WTC11 (cell line): ENCODE measurements at regions not wholly inside any gene's neighbourhood (a gene's known extent, or its start where the extent isn't known, plus 50 kb on each side); places are given as distances from the start of the nearest gene placed in this dataset.

Source experiments
- ATAC-seq: fragments of 200-7000 bp; cut with Tn5 transposase; 2 replicates; pipeline ENCODE4 v1.10.0; 2021; ENCODE audit warnings: mild to moderate bottlenecking, moderate library complexity
- CTCF ChIA-PET: fragments of 300-600 bp; sonication (Branson Sonifier 250); formaldehyde crosslinking; loops from one replicate; lab custom pipeline; 2021; ENCODE audit warnings: antibody characterized with exemption; lab: Charles Lee
- POLR2A ChIA-PET: fragments of 350-600 bp; sonication (Branson Sonifier 250); formaldehyde crosslinking; loops from one replicate; lab custom pipeline; 2021; ENCODE audit warnings: antibody characterized with exemption; lab: Charles Lee
- DNase-seq: peaks from one replicate; pipeline ENCODE4 v3.0.0; 2021; ENCODE audit warnings: low spot score
- H3K27ac Mint-ChIP-seq: 2 replicates; pipeline ENCODE4 v1.8.0; 2021; ENCODE audit warnings: mixed read lengths
- H3K27me3 Mint-ChIP-seq: 2 replicates; pipeline ENCODE4 v1.8.0; 2021; ENCODE audit warnings: low read depth, mild to moderate bottlenecking, moderate library complexity, mixed read lengths
- H3K36me3 Mint-ChIP-seq: 2 replicates; pipeline ENCODE4 v1.8.0; 2021; ENCODE audit warnings: mixed read lengths
- H3K4me1 Mint-ChIP-seq: 2 replicates; pipeline ENCODE4 v1.8.0; 2022; ENCODE audit warnings: mixed read lengths
- H3K4me3 Mint-ChIP-seq: 2 replicates; pipeline ENCODE4 v1.8.0; 2021; ENCODE audit warnings: mild to moderate bottlenecking, moderate library complexity, mixed read lengths
- H3K9me3 Mint-ChIP-seq: 2 replicates; pipeline ENCODE4 v1.8.0; 2021; ENCODE audit warnings: mixed read lengths
- ATF1 ChIP-seq: sonication (generic); formaldehyde crosslinking; IDR thresholded peaks from 2 replicates; pipeline ENCODE4 v1.8.1; 2023; ENCODE audit warnings: mild to moderate bottlenecking, moderate library complexity, missing genetic modification reagents
- ELF4 ChIP-seq: sonication (generic); formaldehyde crosslinking; IDR thresholded peaks from 2 replicates; pipeline ENCODE4 v1.8.1; 2022; ENCODE audit warnings: low read depth, mild to moderate bottlenecking, moderate library complexity, missing genetic modification reagents
- FOXP1 ChIP-seq: sonication (generic); formaldehyde crosslinking; IDR thresholded peaks from 2 replicates; pipeline ENCODE4 v1.8.0; 2022; ENCODE audit warnings: missing genetic modification reagents, mild to moderate bottlenecking, moderate library complexity, borderline replicate concordance
- HMGA2 ChIP-seq: fragments of 250-450 bp; sonication (Bioruptor Pico); IDR thresholded peaks from 2 replicates; pipeline ENCODE4 v1.4.0; 2021; ENCODE audit warnings: mild to moderate bottlenecking, moderate library complexity
- KAT7 ChIP-seq: sonication (generic); formaldehyde crosslinking; IDR thresholded peaks from 2 replicates; pipeline ENCODE4 v1.8.1; 2023; ENCODE audit warnings: missing genetic modification reagents, mild to moderate bottlenecking, borderline replicate concordance
- SP1 ChIP-seq: sonication (generic); formaldehyde crosslinking; conservative IDR thresholded peaks from 2 replicates; pipeline ENCODE4 v1.8.1; 2022; ENCODE audit warnings: missing genetic modification reagents
- TCF7 ChIP-seq: sonication (generic); formaldehyde crosslinking; IDR thresholded peaks from 2 replicates; pipeline ENCODE4 v1.8.0; 2022; ENCODE audit warnings: mild to moderate bottlenecking, low read depth, missing genetic modification reagents, moderate library complexity
- ZNF121 ChIP-seq: sonication (generic); formaldehyde crosslinking; IDR thresholded peaks from 2 replicates; pipeline ENCODE4 v1.8.0; 2023; ENCODE audit warnings: missing genetic modification reagents
- ZNF232 ChIP-seq: sonication (generic); formaldehyde crosslinking; IDR thresholded peaks from 2 replicates; pipeline ENCODE4 v1.8.0; 2022; ENCODE audit warnings: mild to moderate bottlenecking, missing genetic modification reagents
- ZNF416 ChIP-seq: fragments of 250-450 bp; sonication (Bioruptor Pico); IDR thresholded peaks from 2 replicates; pipeline ENCODE4 v1.9.0; 2021; ENCODE audit warnings: mild to moderate bottlenecking, inconsistent platforms
- ZNF671 ChIP-seq: fragments of 250-450 bp; sonication (Bioruptor Pico); IDR thresholded peaks from 2 replicates; pipeline ENCODE4 v1.8.0; 2021; ENCODE audit warnings: mild to moderate bottlenecking
- TF ChIP-seq, protein P1 (sequence below): fragments of 250-450 bp; sonication (Bioruptor Pico); conservative IDR thresholded peaks from 2 replicates; pipeline ENCODE4 v1.9.0; 2021; ENCODE audit warnings: mild to moderate bottlenecking
- TF ChIP-seq, protein P2 (sequence below): fragments of 250-450 bp; sonication (Bioruptor Pico); IDR thresholded peaks from 2 replicates; pipeline ENCODE4 v1.9.0; 2021; ENCODE audit warnings: moderate library complexity, mild to moderate bottlenecking, inconsistent platforms, borderline replicate concordance
- TF ChIP-seq, protein P3 (sequence below): sonication (generic); formaldehyde crosslinking; IDR thresholded peaks from 2 replicates; pipeline ENCODE4 v1.8.1; 2023; ENCODE audit warnings: mild to moderate bottlenecking, missing genetic modification reagents, borderline replicate concordance
- TF ChIP-seq, protein P4 (sequence below): fragments of 200-600 bp; IDR thresholded peaks from 2 replicates; pipeline ENCODE4 v1.8.0; 2022; ENCODE audit warnings: antibody characterized with exemption
- TF ChIP-seq, protein P5 (sequence below): sonication (generic); formaldehyde crosslinking; IDR thresholded peaks from 2 replicates; pipeline ENCODE4 v1.8.0; 2023; ENCODE audit warnings: missing genetic modification reagents
- TF ChIP-seq, protein P6 (sequence below): sonication (generic); formaldehyde crosslinking; IDR thresholded peaks from 2 replicates; pipeline ENCODE4 v1.8.1; 2023; ENCODE audit warnings: mild to moderate bottlenecking, missing genetic modification reagents, moderate library complexity

DNA sequence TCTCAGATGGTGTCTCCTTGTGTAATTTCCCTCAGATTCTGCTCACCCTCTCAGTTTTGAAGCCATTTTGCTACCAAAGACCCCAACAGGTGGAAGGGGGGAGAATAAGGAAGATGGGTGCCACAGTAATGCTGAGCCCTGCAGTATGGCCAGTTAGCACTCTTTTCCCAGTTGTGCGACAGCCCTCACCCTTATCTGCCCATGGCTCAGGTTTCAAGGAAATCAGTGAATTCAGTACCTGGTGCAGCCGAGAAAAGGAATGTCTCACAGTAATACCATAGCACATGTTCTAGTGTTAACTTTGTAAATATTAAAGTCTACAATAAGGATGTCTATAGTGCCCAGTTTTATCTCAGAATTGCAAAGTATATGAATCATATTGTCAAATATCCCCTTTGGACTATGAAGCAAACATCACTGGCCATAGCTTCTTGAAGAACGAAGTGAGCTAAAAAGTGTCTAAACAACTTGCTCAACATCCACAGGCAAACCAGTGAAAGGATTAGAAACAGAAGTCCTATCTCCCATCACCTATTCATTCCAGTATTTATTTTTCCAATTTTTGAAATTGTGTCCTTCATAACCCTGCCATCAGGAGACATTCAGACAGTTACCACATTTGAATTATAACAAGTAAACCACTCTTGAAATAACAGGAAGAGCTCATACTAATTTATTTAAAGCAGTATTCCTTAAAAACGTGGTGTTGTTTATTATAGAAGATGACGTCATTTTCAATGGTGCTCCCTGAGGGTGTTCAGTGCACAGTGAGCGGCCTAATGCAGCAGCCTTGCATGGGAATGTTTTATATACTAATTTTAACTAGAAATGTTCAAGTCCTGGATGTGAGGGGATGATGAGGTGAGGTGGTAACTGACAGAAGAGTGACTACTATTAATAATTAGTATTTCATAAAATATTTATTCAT lies 366.2 kb downstream of the TFAP2A start:
- no peaks in the 10 kb centered on the region for H3K36me3 Mint-ChIP-seq
- H3K27me3 Mint-ChIP-seq: no peaks in the 10 kb centered on the region
- H3K4me1 Mint-ChIP-seq: no peaks in the 10 kb centered on the region
- POLR2A ChIA-PET: no interaction called here
- no peak overlapping the region for H3K27ac Mint-ChIP-seq
- CTCF ChIA-PET: no interaction called here
- TF ChIP-seq, protein P1, sequence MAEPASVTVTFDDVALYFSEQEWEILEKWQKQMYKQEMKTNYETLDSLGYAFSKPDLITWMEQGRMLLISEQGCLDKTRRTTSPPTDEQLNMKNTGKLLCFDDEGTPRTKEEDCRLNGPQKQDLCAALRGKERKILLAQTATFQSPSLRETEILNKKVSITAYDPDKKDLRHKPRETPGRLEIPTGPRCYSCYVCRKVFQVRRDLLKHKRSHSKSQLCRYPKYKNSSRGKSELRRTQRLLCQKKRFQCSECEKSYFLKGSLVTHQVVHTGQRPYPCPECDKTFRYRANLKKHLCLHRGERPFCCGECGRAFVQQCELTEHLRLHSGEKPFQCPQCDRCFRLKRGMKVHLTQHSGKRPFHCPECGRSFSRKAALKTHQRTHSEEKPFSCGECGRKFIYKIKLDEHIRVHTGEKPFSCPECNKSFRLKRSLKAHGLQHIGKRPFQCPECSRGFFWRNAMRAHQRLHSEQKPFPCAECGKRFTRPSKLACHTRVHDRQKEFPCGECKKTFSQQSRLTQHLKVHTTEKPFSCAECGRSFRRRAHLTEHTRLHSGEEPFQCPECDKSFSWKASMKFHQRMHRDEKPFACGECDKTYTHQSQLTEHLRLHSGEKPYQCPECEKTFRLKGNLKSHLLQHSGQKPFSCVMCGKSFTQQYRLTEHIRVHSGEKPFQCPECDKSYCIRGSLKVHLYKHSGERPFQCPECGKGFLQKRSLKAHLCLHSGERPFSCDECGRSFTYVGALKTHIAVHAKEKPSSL (CRISPR knock-in tag): no peak
- TF ChIP-seq, protein P2, sequence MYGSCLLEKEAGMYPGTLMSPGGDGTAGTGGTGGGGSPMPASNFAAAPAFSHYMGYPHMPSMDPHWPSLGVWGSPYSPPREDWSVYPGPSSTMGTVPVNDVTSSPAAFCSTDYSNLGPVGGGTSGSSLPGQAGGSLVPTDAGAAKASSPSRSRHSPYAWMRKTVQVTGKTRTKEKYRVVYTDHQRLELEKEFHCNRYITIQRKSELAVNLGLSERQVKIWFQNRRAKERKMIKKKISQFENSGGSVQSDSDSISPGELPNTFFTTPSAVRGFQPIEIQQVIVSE: no peak
- TF ChIP-seq ZNF232: no peak
- TF ChIP-seq, protein P3, sequence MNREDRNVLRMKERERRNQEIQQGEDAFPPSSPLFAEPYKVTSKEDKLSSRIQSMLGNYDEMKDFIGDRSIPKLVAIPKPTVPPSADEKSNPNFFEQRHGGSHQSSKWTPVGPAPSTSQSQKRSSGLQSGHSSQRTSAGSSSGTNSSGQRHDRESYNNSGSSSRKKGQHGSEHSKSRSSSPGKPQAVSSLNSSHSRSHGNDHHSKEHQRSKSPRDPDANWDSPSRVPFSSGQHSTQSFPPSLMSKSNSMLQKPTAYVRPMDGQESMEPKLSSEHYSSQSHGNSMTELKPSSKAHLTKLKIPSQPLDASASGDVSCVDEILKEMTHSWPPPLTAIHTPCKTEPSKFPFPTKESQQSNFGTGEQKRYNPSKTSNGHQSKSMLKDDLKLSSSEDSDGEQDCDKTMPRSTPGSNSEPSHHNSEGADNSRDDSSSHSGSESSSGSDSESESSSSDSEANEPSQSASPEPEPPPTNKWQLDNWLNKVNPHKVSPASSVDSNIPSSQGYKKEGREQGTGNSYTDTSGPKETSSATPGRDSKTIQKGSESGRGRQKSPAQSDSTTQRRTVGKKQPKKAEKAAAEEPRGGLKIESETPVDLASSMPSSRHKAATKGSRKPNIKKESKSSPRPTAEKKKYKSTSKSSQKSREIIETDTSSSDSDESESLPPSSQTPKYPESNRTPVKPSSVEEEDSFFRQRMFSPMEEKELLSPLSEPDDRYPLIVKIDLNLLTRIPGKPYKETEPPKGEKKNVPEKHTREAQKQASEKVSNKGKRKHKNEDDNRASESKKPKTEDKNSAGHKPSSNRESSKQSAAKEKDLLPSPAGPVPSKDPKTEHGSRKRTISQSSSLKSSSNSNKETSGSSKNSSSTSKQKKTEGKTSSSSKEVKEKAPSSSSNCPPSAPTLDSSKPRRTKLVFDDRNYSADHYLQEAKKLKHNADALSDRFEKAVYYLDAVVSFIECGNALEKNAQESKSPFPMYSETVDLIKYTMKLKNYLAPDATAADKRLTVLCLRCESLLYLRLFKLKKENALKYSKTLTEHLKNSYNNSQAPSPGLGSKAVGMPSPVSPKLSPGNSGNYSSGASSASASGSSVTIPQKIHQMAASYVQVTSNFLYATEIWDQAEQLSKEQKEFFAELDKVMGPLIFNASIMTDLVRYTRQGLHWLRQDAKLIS (CRISPR knock-in tag): no peak
- no peak for TF ChIP-seq ZNF671
- TF ChIP-seq ZNF416: no peak
- TF ChIP-seq, protein P4, sequence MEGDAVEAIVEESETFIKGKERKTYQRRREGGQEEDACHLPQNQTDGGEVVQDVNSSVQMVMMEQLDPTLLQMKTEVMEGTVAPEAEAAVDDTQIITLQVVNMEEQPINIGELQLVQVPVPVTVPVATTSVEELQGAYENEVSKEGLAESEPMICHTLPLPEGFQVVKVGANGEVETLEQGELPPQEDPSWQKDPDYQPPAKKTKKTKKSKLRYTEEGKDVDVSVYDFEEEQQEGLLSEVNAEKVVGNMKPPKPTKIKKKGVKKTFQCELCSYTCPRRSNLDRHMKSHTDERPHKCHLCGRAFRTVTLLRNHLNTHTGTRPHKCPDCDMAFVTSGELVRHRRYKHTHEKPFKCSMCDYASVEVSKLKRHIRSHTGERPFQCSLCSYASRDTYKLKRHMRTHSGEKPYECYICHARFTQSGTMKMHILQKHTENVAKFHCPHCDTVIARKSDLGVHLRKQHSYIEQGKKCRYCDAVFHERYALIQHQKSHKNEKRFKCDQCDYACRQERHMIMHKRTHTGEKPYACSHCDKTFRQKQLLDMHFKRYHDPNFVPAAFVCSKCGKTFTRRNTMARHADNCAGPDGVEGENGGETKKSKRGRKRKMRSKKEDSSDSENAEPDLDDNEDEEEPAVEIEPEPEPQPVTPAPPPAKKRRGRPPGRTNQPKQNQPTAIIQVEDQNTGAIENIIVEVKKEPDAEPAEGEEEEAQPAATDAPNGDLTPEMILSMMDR: no peak
- no peak for TF ChIP-seq KAT7
- no peak for TF ChIP-seq ZNF121
- TF ChIP-seq, protein P5, sequence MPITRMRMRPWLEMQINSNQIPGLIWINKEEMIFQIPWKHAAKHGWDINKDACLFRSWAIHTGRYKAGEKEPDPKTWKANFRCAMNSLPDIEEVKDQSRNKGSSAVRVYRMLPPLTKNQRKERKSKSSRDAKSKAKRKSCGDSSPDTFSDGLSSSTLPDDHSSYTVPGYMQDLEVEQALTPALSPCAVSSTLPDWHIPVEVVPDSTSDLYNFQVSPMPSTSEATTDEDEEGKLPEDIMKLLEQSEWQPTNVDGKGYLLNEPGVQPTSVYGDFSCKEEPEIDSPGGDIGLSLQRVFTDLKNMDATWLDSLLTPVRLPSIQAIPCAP (CRISPR knock-in tag): no peak
- TF ChIP-seq ELF4 (CRISPR knock-in tag): no peak
- no peak for TF ChIP-seq HMGA2 (CRISPR knock-in tag)
- no peak for TF ChIP-seq ATF1 (CRISPR knock-in tag)
- TF ChIP-seq, protein P6, sequence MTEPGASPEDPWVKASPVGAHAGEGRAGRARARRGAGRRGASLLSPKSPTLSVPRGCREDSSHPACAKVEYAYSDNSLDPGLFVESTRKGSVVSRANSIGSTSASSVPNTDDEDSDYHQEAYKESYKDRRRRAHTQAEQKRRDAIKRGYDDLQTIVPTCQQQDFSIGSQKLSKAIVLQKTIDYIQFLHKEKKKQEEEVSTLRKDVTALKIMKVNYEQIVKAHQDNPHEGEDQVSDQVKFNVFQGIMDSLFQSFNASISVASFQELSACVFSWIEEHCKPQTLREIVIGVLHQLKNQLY: no peak
- no peak for TF ChIP-seq SP1
- no peak for TF ChIP-seq FOXP1 (CRISPR knock-in tag)
- no peak for TF ChIP-seq TCF7 (CRISPR knock-in tag)
- ATAC-seq (no peak), DNase-seq (no peak)
- H3K4me3 Mint-ChIP-seq: no peak overlapping the region
- H3K9me3 Mint-ChIP-seq: peaks cover 10% of the 10 kb centered on the region
